Endothelial cell of umbilical vein (primary cell): ENCODE measurements at regions not wholly inside any gene's neighbourhood (a gene's known extent, or its start where the extent isn't known, plus 50 kb on each side); places are given as distances from the start of the nearest gene placed in this dataset.

ENCODE experiments used
- BruUV-seq: library from RNA; stranded (reverse); fragments of 400-500 nt; replicated peaks from 2 replicates; lab custom pipeline; 2021; lab: Mats Ljungman, UMichigan
- CTCF ChIA-PET: fragments of 300-600, 350-600 bp; sonication (Branson Sonifier 250); formaldehyde crosslinking; loops from one replicate; lab custom pipeline; 2021; ENCODE audit warnings: antibody characterized with exemption, inconsistent platforms; lab: Charles Lee
- POLR2A ChIA-PET: fragments of 300-600, 350-600 bp; sonication (Branson Sonifier 250); formaldehyde crosslinking; loops from one replicate; lab custom pipeline; 2021; ENCODE audit warnings: antibody characterized with exemption, inconsistent platforms; lab: Charles Lee
- DNase-seq: peaks from one replicate; pipeline ENCODE4 v3.0.0-alpha.2; 2011; ENCODE audit warnings: low read depth, low spot score
- FAIRE-seq: peaks from 2 replicates; lab custom pipeline; 2011; peaks lifted over from hg19 to GRCh38; lab: Jason Lieb, UNC
- H2AFZ ChIP-seq: 2 replicates; pipeline ENCODE4 v1.6.0; 2012; ENCODE audit warnings: low read depth, low read length, control low read depth, inconsistent platforms
- H3K27ac ChIP-seq: 2 replicates; pipeline ENCODE4 v1.5.1; 2011; ENCODE audit warnings: low read depth, mild to moderate bottlenecking, control low read depth, low read length, moderate library complexity; ENCODE audit not compliant: insufficient read depth
- H3K27me3 ChIP-seq, 2 experiments: 2 replicates each; pipeline versions ENCODE4 v1.6.0 to v1.6.1; 2011; ENCODE audit warnings: low read length in 2 of 2, mixed read lengths in 1 of 2; ENCODE audit not compliant: control insufficient read depth in 2 of 2, insufficient read depth in 2 of 2
- H3K36me3 ChIP-seq, 2 experiments: 2 replicates in 1 of 2; 3 replicates in 1 of 2; pipeline ENCODE4 v1.5.1; 2011; ENCODE audit warnings: low read length in 2 of 2, mild to moderate bottlenecking in 1 of 2, moderate library complexity in 1 of 2; ENCODE audit not compliant: control insufficient read depth in 2 of 2, insufficient read depth in 2 of 2; ENCODE audit errors: extremely low read depth in 1 of 2
- H3K4me1 ChIP-seq: 3 replicates; pipeline ENCODE4 v1.5.1; 2011; ENCODE audit warnings: mild to moderate bottlenecking, low read length; ENCODE audit not compliant: control insufficient read depth, insufficient read depth; ENCODE audit errors: extremely low read depth
- H3K4me2 ChIP-seq: 2 replicates; pipeline ENCODE4 v1.6.1; 2011; ENCODE audit warnings: low read length, control low read depth, mixed read lengths; ENCODE audit not compliant: insufficient read depth
- H3K4me3 ChIP-seq, 3 experiments: fragments of 200-600 bp in 1 of 3; sonication (generic), shearing (Covaris generic) in 1 of 3; replicated peaks in 1 of 3; 2 replicates each; pipeline ENCODE4 v1.5.1; 2011 to 2016; ENCODE audit warnings: control low read depth in 3 of 3, low read length in 3 of 3, mild to moderate bottlenecking in 2 of 3, inconsistent platforms in 1 of 3, low read depth in 1 of 3, moderate library complexity in 1 of 3; ENCODE audit not compliant: insufficient read depth in 1 of 3
- H3K79me2 ChIP-seq: 2 replicates; pipeline ENCODE4 v1.6.0; 2012; ENCODE audit warnings: low read length, inconsistent platforms; ENCODE audit not compliant: control insufficient read depth, insufficient read depth
- H3K9ac ChIP-seq: replicated peaks from 2 replicates; pipeline ENCODE3; 2011; ENCODE audit warnings: low read length, control low read depth; ENCODE audit not compliant: insufficient read depth; ENCODE audit errors: extremely low read depth
- H3K9me1 ChIP-seq: replicated peaks from 3 replicates; pipeline ENCODE4 v1.6.0; 2011; ENCODE audit warnings: mild to moderate bottlenecking, low read length; ENCODE audit not compliant: control insufficient read depth, insufficient read depth; ENCODE audit errors: extremely low read depth
- H3K9me3 ChIP-seq: replicated peaks from 2 replicates; pipeline ENCODE4 v1.5.1; 2012; ENCODE audit warnings: low read length, inconsistent platforms; ENCODE audit not compliant: control insufficient read depth, insufficient read depth
- H4K20me1 ChIP-seq: replicated peaks from 2 replicates; pipeline ENCODE3; 2011; ENCODE audit warnings: mild to moderate bottlenecking, low read length; ENCODE audit not compliant: control insufficient read depth, insufficient read depth; ENCODE audit errors: extremely low read depth
- EZH2 ChIP-seq: IDR thresholded peaks from 2 replicates; pipeline ENCODE4 v1.6.1; 2012; ENCODE audit warnings: borderline replicate concordance, low read depth, mild to moderate bottlenecking, moderate library complexity, low read length, inconsistent platforms; ENCODE audit not compliant: severe bottlenecking
- FOS ChIP-seq: IDR thresholded peaks from 2 replicates; pipeline ENCODE4 v1.6.1; 2011; ENCODE audit warnings: mild to moderate bottlenecking, low read length, moderate library complexity, borderline replicate concordance; ENCODE audit not compliant: insufficient read depth
- GATA2 ChIP-seq: IDR thresholded peaks from 2 replicates; pipeline ENCODE4 v1.7.0; 2011; ENCODE audit warnings: low read depth, mild to moderate bottlenecking, moderate library complexity, mixed read lengths, low read length; ENCODE audit not compliant: insufficient read length, insufficient read depth
- JUN ChIP-seq: IDR thresholded peaks from 2 replicates; pipeline ENCODE4 v1.6.1; 2011; ENCODE audit warnings: borderline replicate concordance, low read depth; ENCODE audit not compliant: insufficient read length, insufficient read depth
- MYC ChIP-seq: IDR thresholded peaks from one replicate; pipeline ENCODE4 v1.6.1; 2011; ENCODE audit warnings: mild to moderate bottlenecking, low read depth, low read length
- POLR2A ChIP-seq: IDR thresholded peaks from 2 replicates; pipeline ENCODE4 v1.6.1; 2012; ENCODE audit warnings: low read depth, mild to moderate bottlenecking, control low read depth, low read length
- POLR2AphosphoS5 ChIP-seq: IDR thresholded peaks from 2 replicates; pipeline ENCODE4 v1.6.1; 2012; ENCODE audit warnings: low read depth, mild to moderate bottlenecking, control low read depth, low read length, moderate library complexity; ENCODE audit not compliant: insufficient read depth
- dilution Hi-C: fragments of 300-500 bp; cut with MboI; formaldehyde crosslinking; loops from one replicate; pipeline ENCODE4 v1.15.0; 2019; ENCODE audit warnings: low sequenced_read_pairs; ENCODE audit not compliant: extremely low pct_ligation_motif_present
- intact Hi-C: fragments of 100-400 bp; cut with micrococcal nuclease; formaldehyde crosslinking; loops from one replicate; pipeline ENCODE4 v1.10.0; 2022
- TF ChIP-seq, protein P1 (sequence below): IDR thresholded peaks from 2 replicates; pipeline ENCODE4 v1.6.1; 2011; ENCODE audit not compliant: insufficient read depth, insufficient read length
- TF ChIP-seq, protein P2 (sequence below), 2 donors: IDR thresholded peaks; 1 replicate in 1 of 2; 2 replicates in 1 of 2; pipeline ENCODE4 v1.5.1; 2011; ENCODE audit warnings: low read length in 2 of 2, mild to moderate bottlenecking in 2 of 2, moderate library complexity in 2 of 2, control low read depth in 1 of 2, inconsistent platforms in 1 of 2, low read depth in 1 of 2; ENCODE audit not compliant: insufficient read depth in 1 of 2; ENCODE audit errors: extremely low read depth in 1 of 2

DNA sequence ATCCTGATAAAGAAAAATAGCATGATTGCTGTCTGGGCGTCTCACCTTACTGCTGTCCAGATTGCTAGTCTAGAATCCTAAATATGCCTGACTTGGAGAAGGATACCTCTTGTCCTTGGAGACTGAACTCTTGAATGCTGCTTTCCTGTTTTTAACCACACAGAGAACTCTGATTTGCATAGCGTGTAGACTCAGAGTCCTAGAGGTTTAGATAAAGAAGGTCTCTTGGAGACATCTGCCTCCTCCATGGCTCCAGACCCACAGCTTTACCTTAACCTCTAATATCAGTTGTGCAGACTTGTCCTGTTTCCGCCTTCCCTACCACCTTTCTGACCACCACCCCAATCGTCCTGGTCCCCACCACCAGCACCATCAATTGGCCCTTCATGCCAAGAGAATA lies 292.6 kb upstream of the CYRIA start:
- Histone ChIP-seq H3K9ac (no peak overlapping the region), H3K4me1 (no peaks in the 10 kb centered on the region), H4K20me1 (no peaks in the 10 kb centered on the region), H3K4me3 (no peak overlapping the region), H3K4me2 (no peak overlapping the region), H3K9me3 (peaks cover 1% of the 10 kb centered on the region), H3K9me1 (no peaks in the 10 kb centered on the region), H3K27me3 (no peaks in the 10 kb centered on the region), H2AFZ (no peak overlapping the region), H3K36me3 (no peaks in the 10 kb centered on the region), H3K27ac (no peak overlapping the region), H3K79me2 (no peaks in the 10 kb centered on the region)
- DNase-seq (no peak), FAIRE-seq (no peak)
- dilution Hi-C loops (no loop called here), intact Hi-C loops (no loop called here)
- TF ChIP-seq MYC = no peak
- CTCF ChIA-PET = no interaction called here
- BruUV-seq = no TSS peak
- POLR2A ChIA-PET = no interaction called here

DNA sequence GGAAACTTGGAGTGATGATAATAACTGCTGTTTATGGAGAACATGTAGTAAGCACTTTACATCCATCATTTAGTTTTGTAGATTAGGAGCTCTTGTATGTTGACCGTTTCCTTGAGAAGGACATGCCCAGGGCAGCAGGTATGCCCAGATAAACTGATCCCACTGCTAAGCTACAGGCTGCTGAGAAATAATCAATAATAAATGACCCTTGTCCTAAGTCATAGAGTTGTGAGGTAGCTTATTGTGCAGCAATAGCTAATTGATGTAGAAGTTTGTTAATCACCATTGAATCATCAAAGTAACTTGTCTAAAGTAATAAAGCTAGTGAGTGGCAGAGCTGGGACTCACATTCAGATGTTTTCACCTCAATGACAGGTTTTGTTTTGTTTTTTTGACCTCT lies 287.2 kb upstream of the CYRIA start:
- H3K9me3 ChIP-seq = peaks cover 1% of the 10 kb centered on the region
- no peaks in the 10 kb centered on the region for H3K27me3 ChIP-seq
- H2AFZ ChIP-seq = no peak overlapping the region
- no peak overlapping the region for H3K4me2 ChIP-seq
- H4K20me1 ChIP-seq = no peaks in the 10 kb centered on the region
- H3K36me3 ChIP-seq = no peaks in the 10 kb centered on the region
- DNase-seq (no peak), FAIRE-seq (no peak)
- dilution Hi-C loops = no loop called here
- H3K4me1 ChIP-seq = no peaks in the 10 kb centered on the region
- no TSS peak for BruUV-seq
- no peaks in the 10 kb centered on the region for H3K79me2 ChIP-seq
- H3K9ac ChIP-seq = no peak overlapping the region
- no peaks in the 10 kb centered on the region for H3K9me1 ChIP-seq
- ChIA-PET POLR2A (no interaction called here), CTCF (no interaction called here)
- no peak overlapping the region for H3K27ac ChIP-seq
- no peak overlapping the region for H3K4me3 ChIP-seq
- intact Hi-C loops = no loop called here
- TF ChIP-seq, protein P1, sequence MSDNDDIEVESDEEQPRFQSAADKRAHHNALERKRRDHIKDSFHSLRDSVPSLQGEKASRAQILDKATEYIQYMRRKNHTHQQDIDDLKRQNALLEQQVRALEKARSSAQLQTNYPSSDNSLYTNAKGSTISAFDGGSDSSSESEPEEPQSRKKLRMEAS = no peak
- TF ChIP-seq POLR2AphosphoS5 (no peak), GATA2 (no peak), JUN (no peak), FOS (no peak), POLR2A (no peak), EZH2 (no peak), MYC (no peak)
- TF ChIP-seq, protein P2, sequence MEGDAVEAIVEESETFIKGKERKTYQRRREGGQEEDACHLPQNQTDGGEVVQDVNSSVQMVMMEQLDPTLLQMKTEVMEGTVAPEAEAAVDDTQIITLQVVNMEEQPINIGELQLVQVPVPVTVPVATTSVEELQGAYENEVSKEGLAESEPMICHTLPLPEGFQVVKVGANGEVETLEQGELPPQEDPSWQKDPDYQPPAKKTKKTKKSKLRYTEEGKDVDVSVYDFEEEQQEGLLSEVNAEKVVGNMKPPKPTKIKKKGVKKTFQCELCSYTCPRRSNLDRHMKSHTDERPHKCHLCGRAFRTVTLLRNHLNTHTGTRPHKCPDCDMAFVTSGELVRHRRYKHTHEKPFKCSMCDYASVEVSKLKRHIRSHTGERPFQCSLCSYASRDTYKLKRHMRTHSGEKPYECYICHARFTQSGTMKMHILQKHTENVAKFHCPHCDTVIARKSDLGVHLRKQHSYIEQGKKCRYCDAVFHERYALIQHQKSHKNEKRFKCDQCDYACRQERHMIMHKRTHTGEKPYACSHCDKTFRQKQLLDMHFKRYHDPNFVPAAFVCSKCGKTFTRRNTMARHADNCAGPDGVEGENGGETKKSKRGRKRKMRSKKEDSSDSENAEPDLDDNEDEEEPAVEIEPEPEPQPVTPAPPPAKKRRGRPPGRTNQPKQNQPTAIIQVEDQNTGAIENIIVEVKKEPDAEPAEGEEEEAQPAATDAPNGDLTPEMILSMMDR (IDR thresholded peaks at IDR 0.05; ENCODE audit: extremely low read depth in 1 of 2, insufficient read depth in 1 of 2, low read depth in 1 of 2, low read length in 2 of 2) = no peak
